ENCODE measurements at regions not wholly inside any gene's neighbourhood (a gene's known extent, or its start where the extent isn't known, plus 50 kb on each side); places are given as distances from the start of the nearest gene placed in this dataset.
"Not testable (repeated sequence)": the region's sequence is repeated elsewhere in the genome, so short reads cannot be mapped to it uniquely, and the experiment has no call there.

DNA sequence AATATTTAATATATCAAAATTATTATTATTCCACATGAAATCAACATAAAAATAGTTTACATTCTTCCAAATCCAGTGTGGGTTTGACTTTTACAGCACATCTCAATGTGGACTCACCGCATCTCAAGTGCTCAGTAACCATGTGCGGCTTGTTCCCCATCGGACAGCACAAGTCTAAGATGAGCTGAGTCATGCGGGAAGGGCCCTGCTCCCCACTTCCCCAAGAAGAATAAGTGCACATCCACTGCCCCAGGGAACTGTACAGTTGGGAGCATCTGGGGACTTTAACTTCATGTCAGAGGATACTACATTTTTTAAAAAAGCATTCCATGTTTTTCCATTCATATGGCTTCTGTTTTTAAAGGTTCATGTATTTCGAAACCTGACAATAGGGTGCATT is 325.6 kb downstream of the BTBD3 start:
- H3K27me3 Mint-ChIP-seq (ENCODE audit: insufficient read depth, unreplicated experiment), result no peaks in the 10 kb centered on the region
- POLR2A ChIA-PET, result interaction anchor here (0.7 kb wide), 1 partner anchor 33 kb away, joined by 3 read pairs; no protein-coding TSS in a partner anchor
- peaks cover 55% of the 10 kb centered on the region for H3K9me3 Mint-ChIP-seq (ENCODE audit: unreplicated experiment)
- H3K4me3 Mint-ChIP-seq (ENCODE audit: unreplicated experiment), result no peak overlapping the region
- intact Hi-C loops (cut with micrococcal nuclease), result no loop called here
- TF ChIP-seq, protein P1, sequence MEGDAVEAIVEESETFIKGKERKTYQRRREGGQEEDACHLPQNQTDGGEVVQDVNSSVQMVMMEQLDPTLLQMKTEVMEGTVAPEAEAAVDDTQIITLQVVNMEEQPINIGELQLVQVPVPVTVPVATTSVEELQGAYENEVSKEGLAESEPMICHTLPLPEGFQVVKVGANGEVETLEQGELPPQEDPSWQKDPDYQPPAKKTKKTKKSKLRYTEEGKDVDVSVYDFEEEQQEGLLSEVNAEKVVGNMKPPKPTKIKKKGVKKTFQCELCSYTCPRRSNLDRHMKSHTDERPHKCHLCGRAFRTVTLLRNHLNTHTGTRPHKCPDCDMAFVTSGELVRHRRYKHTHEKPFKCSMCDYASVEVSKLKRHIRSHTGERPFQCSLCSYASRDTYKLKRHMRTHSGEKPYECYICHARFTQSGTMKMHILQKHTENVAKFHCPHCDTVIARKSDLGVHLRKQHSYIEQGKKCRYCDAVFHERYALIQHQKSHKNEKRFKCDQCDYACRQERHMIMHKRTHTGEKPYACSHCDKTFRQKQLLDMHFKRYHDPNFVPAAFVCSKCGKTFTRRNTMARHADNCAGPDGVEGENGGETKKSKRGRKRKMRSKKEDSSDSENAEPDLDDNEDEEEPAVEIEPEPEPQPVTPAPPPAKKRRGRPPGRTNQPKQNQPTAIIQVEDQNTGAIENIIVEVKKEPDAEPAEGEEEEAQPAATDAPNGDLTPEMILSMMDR (IDR thresholded peaks at IDR 0.05; ENCODE audit: unreplicated experiment), result no peak
- no peaks in the 10 kb centered on the region for H3K4me1 Mint-ChIP-seq (ENCODE audit: insufficient read depth, unreplicated experiment)
- CTCF ChIA-PET, result interaction anchor here (1.2 kb wide), 1 partner anchor 305 kb away, joined by 3 read pairs; no protein-coding TSS in a partner anchor
- no peaks in the 10 kb centered on the region for H3K36me3 Mint-ChIP-seq (ENCODE audit: insufficient read depth, unreplicated experiment)
- no TSS peak for BruUV-seq (replicated peaks)
- peak; percentile 18 for DNase-seq (ENCODE audit: unreplicated experiment)
- H3K27ac Mint-ChIP-seq (ENCODE audit: low read depth, unreplicated experiment), result no peak overlapping the region

DNA sequence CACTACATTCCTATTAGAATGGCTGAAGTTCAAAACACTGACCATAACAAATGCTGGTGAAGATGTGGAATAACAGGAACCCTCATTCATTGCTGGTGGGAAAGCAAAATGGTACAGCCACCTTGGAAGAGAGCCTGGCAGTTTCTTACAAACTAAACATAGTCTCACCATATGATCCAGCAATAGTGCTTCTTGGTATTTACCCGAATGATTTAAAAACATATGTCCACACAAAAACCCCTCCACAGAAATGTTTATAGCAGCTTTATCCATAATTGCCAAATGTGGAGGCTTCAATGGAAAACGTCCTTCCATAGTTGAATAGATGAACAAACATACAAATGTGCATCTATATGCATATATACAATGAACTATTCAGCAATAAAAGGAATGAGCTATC is 330.8 kb downstream of the BTBD3 start:
- H3K4me1 Mint-ChIP-seq (ENCODE audit: insufficient read depth, unreplicated experiment), result no peaks in the 10 kb centered on the region
- H3K27ac Mint-ChIP-seq (ENCODE audit: low read depth, unreplicated experiment), result no peak overlapping the region
- BruUV-seq (replicated peaks), result no TSS peak
- H3K27me3 Mint-ChIP-seq (ENCODE audit: insufficient read depth, unreplicated experiment), result no peaks in the 10 kb centered on the region
- intact Hi-C loops (cut with micrococcal nuclease), result no loop called here
- no peak overlapping the region for H3K4me3 Mint-ChIP-seq (ENCODE audit: unreplicated experiment)
- CTCF ChIA-PET, result interaction anchor here (0.5 to 1.0 kb wide), 2 partner anchors 14 to 18 kb away, joined by 3 read pairs; no protein-coding TSS in a partner anchor
- no peaks in the 10 kb centered on the region for H3K36me3 Mint-ChIP-seq (ENCODE audit: insufficient read depth, unreplicated experiment)
- peaks cover 44% of the 10 kb centered on the region for H3K9me3 Mint-ChIP-seq (ENCODE audit: unreplicated experiment)
- POLR2A ChIA-PET, result interaction anchor here (0.6 kb wide), 1 partner anchor 614 kb away, joined by 3 read pairs; no protein-coding TSS in a partner anchor
- TF ChIP-seq, protein P1 (IDR thresholded peaks at IDR 0.05; ENCODE audit: unreplicated experiment), result no peak
- no peak for DNase-seq (ENCODE audit: unreplicated experiment)

DNA sequence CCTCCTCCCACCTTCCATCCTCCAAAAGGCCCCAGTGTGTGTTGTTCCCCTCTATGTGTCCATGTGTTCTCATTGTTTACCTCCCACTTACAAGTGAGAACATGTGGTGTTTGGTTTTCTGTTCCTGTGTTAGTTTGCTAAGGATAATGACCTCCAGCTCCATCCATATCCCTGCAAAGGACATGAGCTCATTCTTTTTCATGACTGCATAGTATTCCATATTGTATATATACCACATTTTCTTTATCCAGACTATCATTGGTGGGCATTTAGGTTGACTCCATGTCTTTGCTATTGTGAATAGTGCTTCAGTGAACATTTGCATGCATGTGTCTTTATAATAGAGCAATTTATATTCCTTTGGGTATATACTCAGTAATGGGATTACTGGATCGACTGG is 333.0 kb downstream of the BTBD3 start:
- H3K36me3 Mint-ChIP-seq (ENCODE audit: insufficient read depth, unreplicated experiment); H3K27ac Mint-ChIP-seq (ENCODE audit: low read depth, unreplicated experiment); CTCF ChIA-PET; H3K4me1 Mint-ChIP-seq (ENCODE audit: insufficient read depth, unreplicated experiment); DNase-seq (ENCODE audit: unreplicated experiment); BruUV-seq (replicated peaks); H3K27me3 Mint-ChIP-seq (ENCODE audit: insufficient read depth, unreplicated experiment); H3K4me3 Mint-ChIP-seq (ENCODE audit: unreplicated experiment); POLR2A ChIA-PET; intact Hi-C loops (cut with micrococcal nuclease): not testable (repeated sequence)
- H3K9me3 Mint-ChIP-seq (ENCODE audit: unreplicated experiment), result peaks cover 27% of the 10 kb centered on the region

DNA sequence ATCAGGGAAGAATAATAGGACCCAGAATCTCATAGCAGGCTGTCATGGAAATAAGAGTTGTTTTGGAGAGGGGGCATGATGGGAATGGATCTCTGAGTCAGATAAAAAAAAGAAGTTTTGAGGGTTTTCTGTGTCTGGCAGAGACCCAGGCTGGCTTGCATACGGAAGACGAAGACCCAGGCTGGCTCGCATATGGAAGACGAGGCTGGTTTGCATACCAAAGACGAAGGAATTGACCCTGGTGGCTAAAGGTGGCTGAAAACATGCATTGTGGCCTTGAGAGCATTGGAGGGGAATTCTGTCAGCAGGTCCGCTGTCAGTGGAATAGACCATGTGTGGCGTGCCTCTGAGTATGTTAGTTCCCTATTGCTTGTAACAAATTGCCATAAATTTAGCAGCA is 335.1 kb downstream of the BTBD3 start:
- ChIA-PET POLR2A (no interaction called here), CTCF (no interaction called here)
- no peaks in the 10 kb centered on the region for H3K27me3 Mint-ChIP-seq (ENCODE audit: insufficient read depth, unreplicated experiment)
- H3K9me3 Mint-ChIP-seq (ENCODE audit: unreplicated experiment), result peaks cover 9% of the 10 kb centered on the region
- TF ChIP-seq, protein P1 (IDR thresholded peaks at IDR 0.05; ENCODE audit: unreplicated experiment), result no peak
- no peaks in the 10 kb centered on the region for H3K36me3 Mint-ChIP-seq (ENCODE audit: insufficient read depth, unreplicated experiment)
- H3K27ac Mint-ChIP-seq (ENCODE audit: low read depth, unreplicated experiment), result no peak overlapping the region
- no peaks in the 10 kb centered on the region for H3K4me1 Mint-ChIP-seq (ENCODE audit: insufficient read depth, unreplicated experiment)
- intact Hi-C loops (cut with micrococcal nuclease), result no loop called here
- DNase-seq (ENCODE audit: unreplicated experiment), result no peak
- H3K4me3 Mint-ChIP-seq (ENCODE audit: unreplicated experiment), result no peak overlapping the region
- no TSS peak for BruUV-seq (replicated peaks)

DNA sequence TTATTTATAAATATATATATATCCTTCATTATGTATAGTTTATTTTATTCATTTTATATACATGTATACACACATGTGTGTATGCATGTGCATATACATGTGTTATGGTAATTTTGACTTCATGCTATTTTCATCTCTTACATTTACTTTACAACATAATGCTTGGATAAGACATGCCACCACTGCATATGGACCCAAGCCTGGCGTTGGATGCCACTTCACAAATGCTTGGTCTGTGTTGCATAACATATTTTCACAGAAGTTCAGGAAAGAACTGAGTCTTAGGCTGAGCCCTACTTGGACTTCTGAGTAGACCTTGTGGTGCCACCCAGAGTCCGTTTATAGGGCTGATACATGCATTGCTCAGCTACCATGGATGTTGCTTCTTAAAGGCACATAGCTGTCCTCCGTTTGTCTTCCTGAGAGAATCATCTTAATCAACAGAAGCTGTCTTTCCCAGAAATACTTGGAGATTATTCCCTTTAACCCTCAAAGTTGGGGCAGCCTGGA is 337.8 kb downstream of the BTBD3 start:
- H3K27me3 Mint-ChIP-seq (ENCODE audit: insufficient read depth, unreplicated experiment), result no peaks in the 10 kb centered on the region
- ChIA-PET POLR2A (no interaction called here), CTCF (interaction anchor here (0.6 to 1.0 kb wide), 3 partner anchors 576 to 663 kb away, joined by 3 read pairs; no protein-coding TSS in a partner anchor)
- no peak overlapping the region for H3K4me3 Mint-ChIP-seq (ENCODE audit: unreplicated experiment)
- no peak overlapping the region for H3K27ac Mint-ChIP-seq (ENCODE audit: low read depth, unreplicated experiment)
- no peaks in the 10 kb centered on the region for H3K36me3 Mint-ChIP-seq (ENCODE audit: insufficient read depth, unreplicated experiment)
- peak; percentile 9 for DNase-seq (ENCODE audit: unreplicated experiment)
- TF ChIP-seq, protein P1 (IDR thresholded peaks at IDR 0.05; ENCODE audit: unreplicated experiment), result no peak
- H3K9me3 Mint-ChIP-seq (ENCODE audit: unreplicated experiment), result no peaks in the 10 kb centered on the region
- no peaks in the 10 kb centered on the region for H3K4me1 Mint-ChIP-seq (ENCODE audit: insufficient read depth, unreplicated experiment)
- intact Hi-C loops (cut with micrococcal nuclease), result no loop called here
- BruUV-seq (replicated peaks), result no TSS peak

Data from MCF 10A (cell line).